HEK293 (cell line): ENCODE measurements at regions not wholly inside any gene's neighbourhood (a gene's known extent, or its start where the extent isn't known, plus 50 kb on each side); places are given as distances from the start of the nearest gene placed in this dataset.

Experiments
- CTCF ChIP-seq: fragments of 450-650 bp; formaldehyde crosslinking; IDR thresholded peaks from 2 replicates; pipeline ENCODE4 v1.5.1; 2016; ENCODE audit warnings: missing biosample characterization, missing genetic modification characterization
- REST ChIP-seq: fragments of 450-650 bp; formaldehyde crosslinking; IDR thresholded peaks from 2 replicates; pipeline ENCODE4 v1.5.1; 2016; ENCODE audit warnings: missing biosample characterization, missing genetic modification characterization
- ZNF449 ChIP-seq: fragments of 450-650 bp; formaldehyde crosslinking; IDR thresholded peaks from 2 replicates; pipeline ENCODE4 v1.5.1; 2017; ENCODE audit warnings: missing biosample characterization, mild to moderate bottlenecking, missing genetic modification characterization, moderate library complexity

GRCh38 chr4:156539376-156539775 is 432.2 kb downstream of the PDGFC start:
- TF ChIP-seq ZNF449 (tag by site-specific recombination) (no peak), CTCF (tag by site-specific recombination) (no peak), REST (tag by site-specific recombination) (no peak)
